Liver (tissue), 8 donors: ENCODE measurements at regions not wholly inside any gene's neighbourhood (a gene's known extent, or its start where the extent isn't known, plus 50 kb on each side); places are given as distances from the start of the nearest gene placed in this dataset.

Source experiments
- DNase-seq: peaks from one replicate; pipeline ENCODE4 v3.0.0-alpha.2; 2017; ENCODE audit warnings: low spot score
- H3K27ac ChIP-seq, 2 donors: one replicate each; pipeline ENCODE4 v1.7.0; 2013; ENCODE audit warnings: inconsistent platforms in 2 of 2, low read length in 2 of 2, control low read depth in 1 of 2, low read depth in 1 of 2, mild to moderate bottlenecking in 1 of 2
- H3K27me3 ChIP-seq, 4 donors: one replicate each; pipeline versions ENCODE4 v1.6.1 to v1.7.0; 2013; ENCODE audit warnings: low read length in 3 of 4, inconsistent platforms in 1 of 4, mild to moderate bottlenecking in 1 of 4, moderate library complexity in 1 of 4; ENCODE audit not compliant: control insufficient read depth in 4 of 4, insufficient read depth in 4 of 4
- H3K36me3 ChIP-seq, 4 donors: one replicate each; pipeline versions ENCODE4 v1.6.1 to v1.7.0; 2013; ENCODE audit warnings: low read length in 3 of 4, mild to moderate bottlenecking in 3 of 4, low read depth in 1 of 4, moderate library complexity in 1 of 4; ENCODE audit not compliant: control insufficient read depth in 4 of 4, insufficient read depth in 3 of 4
- H3K4me1 ChIP-seq, 4 donors: one replicate each; pipeline versions ENCODE4 v1.6.1 to v1.7.0; 2013; ENCODE audit warnings: low read length in 3 of 4, mild to moderate bottlenecking in 3 of 4, moderate library complexity in 1 of 4; ENCODE audit not compliant: control insufficient read depth in 4 of 4, insufficient read depth in 4 of 4
- H3K4me3 ChIP-seq, 3 donors: one replicate each; pipeline versions ENCODE4 v1.6.1 to v1.7.0; 2013; ENCODE audit warnings: low read length in 3 of 3, control low read depth in 1 of 3, low read depth in 1 of 3, mild to moderate bottlenecking in 1 of 3
- H3K9ac ChIP-seq, 2 donors: one replicate each; pipeline ENCODE4 v1.7.0; 2013; ENCODE audit warnings: low read length in 2 of 2, mild to moderate bottlenecking in 2 of 2, moderate library complexity in 2 of 2, control low read depth in 1 of 2, low read depth in 1 of 2
- H3K9me3 ChIP-seq, 4 donors: one replicate each; pipeline versions ENCODE4 v1.6.1 to v1.7.0; 2013; ENCODE audit warnings: low read length in 3 of 4; ENCODE audit not compliant: control insufficient read depth in 4 of 4
- EGR1 ChIP-seq, 2 donors: IDR thresholded peaks; 2 replicates each; pipeline ENCODE4 v1.6.1; 2016 to 2018; ENCODE audit warnings: antibody characterized with exemption in 2 of 2, low read depth in 2 of 2
- FOXA1 ChIP-seq: IDR thresholded peaks from 2 replicates; pipeline ENCODE4 v1.6.1; 2016; ENCODE audit warnings: antibody characterized with exemption
- FOXA2 ChIP-seq: IDR thresholded peaks from 2 replicates; pipeline ENCODE4 v1.6.1; 2016; ENCODE audit warnings: antibody characterized with exemption
- HNF4G ChIP-seq: IDR thresholded peaks from 2 replicates; pipeline ENCODE4 v1.6.1; 2016; ENCODE audit warnings: antibody characterized with exemption
- JUND ChIP-seq, 2 donors: IDR thresholded peaks; 2 replicates each; pipeline ENCODE4 v1.6.1; 2016; ENCODE audit warnings: antibody characterized with exemption in 2 of 2
- RAD21 ChIP-seq, 2 donors: IDR thresholded peaks; 2 replicates each; pipeline ENCODE4 v1.6.1; 2016; ENCODE audit warnings: antibody characterized with exemption in 2 of 2, mild to moderate bottlenecking in 2 of 2
- RXRA ChIP-seq, 2 donors: IDR thresholded peaks; 2 replicates each; pipeline ENCODE4 v1.6.1; 2017 to 2018; ENCODE audit warnings: antibody characterized with exemption in 2 of 2, mild to moderate bottlenecking in 1 of 2
- SP1 ChIP-seq: IDR thresholded peaks from 2 replicates; pipeline ENCODE4 v1.6.1; 2018; ENCODE audit warnings: antibody characterized with exemption, mild to moderate bottlenecking
- YY1 ChIP-seq: IDR thresholded peaks from 2 replicates; pipeline ENCODE4 v1.6.1; 2016; ENCODE audit warnings: antibody characterized with exemption, mild to moderate bottlenecking
- WGBS: extraction: QIAGEN DNeasy Blood & Tissue Kit; methylation state at CpG from one replicate; pipeline ENCODE4 v1.1.7; 2013; 5-methylcytosine and 5-hydroxymethylcytosine counted together
- TF ChIP-seq, protein P1 (sequence below): fragments of 150-350 bp; IDR thresholded peaks from 2 replicates; pipeline ENCODE4 v1.5.1; 2017; ENCODE audit warnings: improper control_type of control experiment, low read depth, low read length; ENCODE audit not compliant: missing input control
- TF ChIP-seq, protein P2 (sequence below): IDR thresholded peaks from 2 replicates; pipeline ENCODE4 v1.6.1; 2016; ENCODE audit warnings: antibody characterized with exemption
- TF ChIP-seq, protein P3 (sequence below): IDR thresholded peaks from 2 replicates; pipeline ENCODE4 v1.6.1; 2016; ENCODE audit warnings: antibody characterized with exemption, mild to moderate bottlenecking
- donor health status: healthy.
- donor health status: healthy.
- donor health status: healthy.
- donor health status: healthy.
- donor health status: healthy.

DNA sequence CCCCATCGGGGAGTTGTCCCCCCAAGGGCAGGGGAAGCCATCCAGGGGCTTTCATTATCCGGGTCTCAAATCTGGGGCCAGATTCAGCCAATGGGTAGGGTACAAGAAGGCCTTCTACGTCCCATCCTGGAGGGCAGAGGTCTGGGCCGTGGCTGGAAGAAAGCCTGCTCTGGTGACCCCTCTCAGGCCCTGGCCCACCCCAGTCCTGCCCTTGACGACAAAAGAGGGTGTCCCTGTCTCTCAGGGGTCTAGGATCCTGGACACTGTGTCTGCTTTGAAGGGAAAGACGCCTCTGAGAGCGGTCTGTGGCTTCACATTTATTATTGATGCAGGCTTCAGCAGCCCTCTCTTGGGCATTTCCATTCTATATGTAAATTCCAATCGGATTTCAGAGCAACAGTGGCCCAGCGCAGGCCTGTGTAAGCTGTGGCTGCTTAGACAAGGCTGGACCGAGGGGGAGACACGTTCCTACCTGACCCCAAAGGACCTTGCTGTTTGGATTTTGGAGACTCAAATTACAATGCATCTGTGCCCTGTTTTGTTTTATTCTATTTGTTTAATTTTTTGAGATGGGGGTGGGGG is 83.2 kb upstream of the BAIAP2L1 start:
- Histone ChIP-seq H3K27ac (no peak overlapping the region), H3K4me3 (no peak overlapping the region), H3K9ac (no peak overlapping the region), H3K27me3 (no peaks in the 10 kb centered on the region), H3K36me3 (no peaks in the 10 kb centered on the region), H3K4me1 (peaks cover 3 to 12% (median 8%) of the 10 kb centered on the region in 4 donors), H3K9me3 (peaks cover 0 to 7% (median 2%) of the 10 kb centered on the region in 4 donors)
- DNase-seq, result no peak
- TF ChIP-seq, protein P1, sequence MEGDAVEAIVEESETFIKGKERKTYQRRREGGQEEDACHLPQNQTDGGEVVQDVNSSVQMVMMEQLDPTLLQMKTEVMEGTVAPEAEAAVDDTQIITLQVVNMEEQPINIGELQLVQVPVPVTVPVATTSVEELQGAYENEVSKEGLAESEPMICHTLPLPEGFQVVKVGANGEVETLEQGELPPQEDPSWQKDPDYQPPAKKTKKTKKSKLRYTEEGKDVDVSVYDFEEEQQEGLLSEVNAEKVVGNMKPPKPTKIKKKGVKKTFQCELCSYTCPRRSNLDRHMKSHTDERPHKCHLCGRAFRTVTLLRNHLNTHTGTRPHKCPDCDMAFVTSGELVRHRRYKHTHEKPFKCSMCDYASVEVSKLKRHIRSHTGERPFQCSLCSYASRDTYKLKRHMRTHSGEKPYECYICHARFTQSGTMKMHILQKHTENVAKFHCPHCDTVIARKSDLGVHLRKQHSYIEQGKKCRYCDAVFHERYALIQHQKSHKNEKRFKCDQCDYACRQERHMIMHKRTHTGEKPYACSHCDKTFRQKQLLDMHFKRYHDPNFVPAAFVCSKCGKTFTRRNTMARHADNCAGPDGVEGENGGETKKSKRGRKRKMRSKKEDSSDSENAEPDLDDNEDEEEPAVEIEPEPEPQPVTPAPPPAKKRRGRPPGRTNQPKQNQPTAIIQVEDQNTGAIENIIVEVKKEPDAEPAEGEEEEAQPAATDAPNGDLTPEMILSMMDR, result no peak
- WGBS, result 82% methylated on average over 11 of the region's 11 CpGs

- no peak overlapping the region for H3K27ac ChIP-seq
- WGBS, result 88% methylated on average over 12 of the region's 12 CpGs
Measured at GRCh38 chr7:98483276-98483963, 82.5 kb upstream of the BAIAP2L1 start.

More at GRCh38 chr7:98483276-98483963, 82.5 kb upstream of the BAIAP2L1 start:
- DNase-seq, result no peak
- no peaks in the 10 kb centered on the region for H3K27me3 ChIP-seq
- TF ChIP-seq, protein P1, result no peak
- TF ChIP-seq FOXA1 (no peak), SP1 (no peak), RAD21 (IDR thresholded peaks at IDR 0.05) (no peak), EGR1 (IDR thresholded peaks at IDR 0.05; ENCODE audit: low read depth in 2 of 2) (no peak), YY1 (no peak), JUND (IDR thresholded peaks at IDR 0.05) (no peak), HNF4G (no peak), FOXA2 (no peak), RXRA (IDR thresholded peaks at IDR 0.05) (no peak)
- TF ChIP-seq, protein P2, sequence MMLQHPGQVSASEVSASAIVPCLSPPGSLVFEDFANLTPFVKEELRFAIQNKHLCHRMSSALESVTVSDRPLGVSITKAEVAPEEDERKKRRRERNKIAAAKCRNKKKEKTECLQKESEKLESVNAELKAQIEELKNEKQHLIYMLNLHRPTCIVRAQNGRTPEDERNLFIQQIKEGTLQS, result no peak
- TF ChIP-seq, protein P3, sequence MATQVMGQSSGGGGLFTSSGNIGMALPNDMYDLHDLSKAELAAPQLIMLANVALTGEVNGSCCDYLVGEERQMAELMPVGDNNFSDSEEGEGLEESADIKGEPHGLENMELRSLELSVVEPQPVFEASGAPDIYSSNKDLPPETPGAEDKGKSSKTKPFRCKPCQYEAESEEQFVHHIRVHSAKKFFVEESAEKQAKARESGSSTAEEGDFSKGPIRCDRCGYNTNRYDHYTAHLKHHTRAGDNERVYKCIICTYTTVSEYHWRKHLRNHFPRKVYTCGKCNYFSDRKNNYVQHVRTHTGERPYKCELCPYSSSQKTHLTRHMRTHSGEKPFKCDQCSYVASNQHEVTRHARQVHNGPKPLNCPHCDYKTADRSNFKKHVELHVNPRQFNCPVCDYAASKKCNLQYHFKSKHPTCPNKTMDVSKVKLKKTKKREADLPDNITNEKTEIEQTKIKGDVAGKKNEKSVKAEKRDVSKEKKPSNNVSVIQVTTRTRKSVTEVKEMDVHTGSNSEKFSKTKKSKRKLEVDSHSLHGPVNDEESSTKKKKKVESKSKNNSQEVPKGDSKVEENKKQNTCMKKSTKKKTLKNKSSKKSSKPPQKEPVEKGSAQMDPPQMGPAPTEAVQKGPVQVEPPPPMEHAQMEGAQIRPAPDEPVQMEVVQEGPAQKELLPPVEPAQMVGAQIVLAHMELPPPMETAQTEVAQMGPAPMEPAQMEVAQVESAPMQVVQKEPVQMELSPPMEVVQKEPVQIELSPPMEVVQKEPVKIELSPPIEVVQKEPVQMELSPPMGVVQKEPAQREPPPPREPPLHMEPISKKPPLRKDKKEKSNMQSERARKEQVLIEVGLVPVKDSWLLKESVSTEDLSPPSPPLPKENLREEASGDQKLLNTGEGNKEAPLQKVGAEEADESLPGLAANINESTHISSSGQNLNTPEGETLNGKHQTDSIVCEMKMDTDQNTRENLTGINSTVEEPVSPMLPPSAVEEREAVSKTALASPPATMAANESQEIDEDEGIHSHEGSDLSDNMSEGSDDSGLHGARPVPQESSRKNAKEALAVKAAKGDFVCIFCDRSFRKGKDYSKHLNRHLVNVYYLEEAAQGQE, result no peak
- peaks cover 3 to 8% (median 6%) of the 10 kb centered on the region in 4 donors for H3K4me1 ChIP-seq
- peaks cover 0 to 7% (median 2%) of the 10 kb centered on the region in 4 donors for H3K9me3 ChIP-seq
- no peak overlapping the region for H3K4me3 ChIP-seq
- no peak overlapping the region for H3K9ac ChIP-seq
- no peaks in the 10 kb centered on the region for H3K36me3 ChIP-seq
